ENCODE measurements at regions not wholly inside any gene's neighbourhood (a gene's known extent, or its start where the extent isn't known, plus 50 kb on each side); places are given as distances from the start of the nearest gene placed in this dataset.
"Not testable (repeated sequence)": the region's sequence is repeated elsewhere in the genome, so short reads cannot be mapped to it uniquely, and the experiment has no call there.

GRCh38 chr9:106019039-106019680 lies 324.8 kb downstream of the TMEM38B start:
- no peaks in the 10 kb centered on the region for H3K9me3 ChIP-seq (ENCODE audit: control insufficient read depth in 2 of 3, low read length in 3 of 3)
- ChIA-PET POLR2A (no interaction called here), CTCF (no interaction called here)
- H3K27me3 ChIP-seq (ENCODE audit: control insufficient read depth in 2 of 2, insufficient read depth in 2 of 2, low read length in 2 of 2) = no peaks in the 10 kb centered on the region
- H3K4me1 ChIP-seq (ENCODE audit: control insufficient read depth in 2 of 2, insufficient read depth in 2 of 2, low read length in 2 of 2) = no peaks in the 10 kb centered on the region
- peaks cover 0 to 7% (median 0%) of the 10 kb centered on the region in 11 donors for H3K9me3 Mint-ChIP-seq
- ATAC-seq = no peak
- peaks cover 0 to 8% (median 0%) of the 10 kb centered on the region in 5 donors for H3K27me3 Mint-ChIP-seq
- DNase-seq = no peak
- no peaks in the 10 kb centered on the region for H3K36me3 Mint-ChIP-seq
- H3K4me3 ChIP-seq (ENCODE audit: low read length) = no peak overlapping the region
- H3K27ac Mint-ChIP-seq = no peak overlapping the region
- intact Hi-C loops (cut with micrococcal nuclease) = no loop called here
- H3K36me3 ChIP-seq (ENCODE audit: control insufficient read depth in 2 of 3, insufficient read depth in 3 of 3, low read length in 3 of 3) = no peaks in the 10 kb centered on the region
- H3K4me3 Mint-ChIP-seq = no peak overlapping the region
- H3K4me1 Mint-ChIP-seq = no peaks in the 10 kb centered on the region
- no peak overlapping the region for H3K27ac ChIP-seq (ENCODE audit: low read depth, low read length)

- H3K36me3 ChIP-seq (ENCODE audit: control insufficient read depth in 2 of 3, insufficient read depth in 3 of 3, low read length in 3 of 3) = no peaks in the 10 kb centered on the region
- H3K27ac Mint-ChIP-seq = no peak overlapping the region
- no peaks in the 10 kb centered on the region for H3K36me3 Mint-ChIP-seq
- ATAC-seq (no peak), DNase-seq (no peak)
- H3K4me3 Mint-ChIP-seq = no peak overlapping the region
- no peaks in the 10 kb centered on the region for H3K27me3 ChIP-seq (ENCODE audit: control insufficient read depth in 2 of 2, insufficient read depth in 2 of 2, low read length in 2 of 2)
- H3K4me1 Mint-ChIP-seq = no peaks in the 10 kb centered on the region
- POLR2A ChIA-PET = no interaction called here
- H3K9me3 Mint-ChIP-seq = peaks cover 0 to 7% (median 0%) of the 10 kb centered on the region in 11 donors
- no peak overlapping the region for H3K4me3 ChIP-seq (ENCODE audit: low read length)
- peaks cover 0 to 8% (median 0%) of the 10 kb centered on the region in 5 donors for H3K27me3 Mint-ChIP-seq
- H3K4me1 ChIP-seq (ENCODE audit: control insufficient read depth in 2 of 2, insufficient read depth in 2 of 2, low read length in 2 of 2) = no peaks in the 10 kb centered on the region
- H3K9me3 ChIP-seq (ENCODE audit: control insufficient read depth in 2 of 3, low read length in 3 of 3) = no peaks in the 10 kb centered on the region
- intact Hi-C loops (cut with micrococcal nuclease) = no loop called here
- CTCF ChIA-PET = no interaction called here
- no peak overlapping the region for H3K27ac ChIP-seq (ENCODE audit: low read depth, low read length)
These were observed 325.4 kb downstream of the TMEM38B start for GRCh38 chr9:106019702-106020101.

GRCh38 chr9:106020186-106020585 lies 325.8 kb downstream of the TMEM38B start:
- H3K27ac Mint-ChIP-seq = no peak overlapping the region
- Histone ChIP-seq H3K36me3 (ENCODE audit: control insufficient read depth in 2 of 3, insufficient read depth in 3 of 3, low read length in 3 of 3) (no peaks in the 10 kb centered on the region), H3K4me3 (ENCODE audit: low read length) (no peak overlapping the region), H3K4me1 (ENCODE audit: control insufficient read depth in 2 of 2, insufficient read depth in 2 of 2, low read length in 2 of 2) (no peaks in the 10 kb centered on the region), H3K9me3 (ENCODE audit: control insufficient read depth in 2 of 3, low read length in 3 of 3) (no peaks in the 10 kb centered on the region), H3K27me3 (ENCODE audit: control insufficient read depth in 2 of 2, insufficient read depth in 2 of 2, low read length in 2 of 2) (no peaks in the 10 kb centered on the region), H3K27ac (ENCODE audit: low read depth, low read length) (no peak overlapping the region)
- POLR2A ChIA-PET = no interaction called here
- intact Hi-C loops (cut with micrococcal nuclease) = no loop called here
- peaks cover 0 to 8% (median 0%) of the 10 kb centered on the region in 5 donors for H3K27me3 Mint-ChIP-seq
- no peak for DNase-seq
- no peak for ATAC-seq
- no peak overlapping the region for H3K4me3 Mint-ChIP-seq
- no peaks in the 10 kb centered on the region for H3K4me1 Mint-ChIP-seq
- CTCF ChIA-PET = no interaction called here
- no peaks in the 10 kb centered on the region for H3K36me3 Mint-ChIP-seq
- H3K9me3 Mint-ChIP-seq = peaks cover 0 to 7% (median 0%) of the 10 kb centered on the region in 11 donors

GRCh38 chr9:106023455-106023854 lies 329.1 kb downstream of the TMEM38B start:
- no peaks in the 10 kb centered on the region for H3K4me1 Mint-ChIP-seq
- no peaks in the 10 kb centered on the region for H3K27me3 ChIP-seq (ENCODE audit: control insufficient read depth in 2 of 2, insufficient read depth in 2 of 2, low read length in 2 of 2)
- no peaks in the 10 kb centered on the region for H3K9me3 ChIP-seq (ENCODE audit: control insufficient read depth in 2 of 3, low read length in 3 of 3)
- POLR2A ChIA-PET = no interaction called here
- H3K36me3 ChIP-seq (ENCODE audit: control insufficient read depth in 2 of 3, insufficient read depth in 3 of 3, low read length in 3 of 3) = no peaks in the 10 kb centered on the region
- DNase-seq (no peak), ATAC-seq (no peak)
- no peak overlapping the region for H3K27ac ChIP-seq (ENCODE audit: low read depth, low read length)
- no peaks in the 10 kb centered on the region for H3K36me3 Mint-ChIP-seq
- CTCF ChIA-PET = no interaction called here
- intact Hi-C loops (cut with micrococcal nuclease) = no loop called here
- no peaks in the 10 kb centered on the region for H3K4me1 ChIP-seq (ENCODE audit: control insufficient read depth in 2 of 2, insufficient read depth in 2 of 2, low read length in 2 of 2)
- no peaks in the 10 kb centered on the region for H3K27me3 Mint-ChIP-seq
- H3K4me3 Mint-ChIP-seq = no peak overlapping the region
- peaks cover 0 to 2% (median 0%) of the 10 kb centered on the region in 11 donors for H3K9me3 Mint-ChIP-seq
- H3K27ac Mint-ChIP-seq = no peak overlapping the region
- H3K4me3 ChIP-seq (ENCODE audit: low read length) = no peak overlapping the region

GRCh38 chr9:106025453-106025852 lies 331.1 kb downstream of the TMEM38B start:
- Mint-ChIP-seq H3K9me3 (peaks cover 0 to 6% (median 3%) of the 10 kb centered on the region in 11 donors), H3K27ac (no peak overlapping the region), H3K4me1 (no peaks in the 10 kb centered on the region), H3K27me3 (no peaks in the 10 kb centered on the region), H3K36me3 (peaks cover 0 to 3% (median 0%) of the 10 kb centered on the region in 5 donors), H3K4me3 (no peak overlapping the region)
- H3K27me3 ChIP-seq (ENCODE audit: control insufficient read depth in 2 of 2, insufficient read depth in 2 of 2, low read length in 2 of 2) = no peaks in the 10 kb centered on the region
- H3K27ac ChIP-seq (ENCODE audit: low read depth, low read length) = no peak overlapping the region
- intact Hi-C loops (cut with micrococcal nuclease) = no loop called here
- POLR2A ChIA-PET = no interaction called here
- no peaks in the 10 kb centered on the region for H3K4me1 ChIP-seq (ENCODE audit: control insufficient read depth in 2 of 2, insufficient read depth in 2 of 2, low read length in 2 of 2)
- H3K9me3 ChIP-seq (ENCODE audit: control insufficient read depth in 2 of 3, low read length in 3 of 3) = no peaks in the 10 kb centered on the region
- DNase-seq (no peak), ATAC-seq (no peak)
- no peaks in the 10 kb centered on the region for H3K36me3 ChIP-seq (ENCODE audit: control insufficient read depth in 2 of 3, insufficient read depth in 3 of 3, low read length in 3 of 3)
- H3K4me3 ChIP-seq (ENCODE audit: low read length) = no peak overlapping the region
- CTCF ChIA-PET = no interaction called here

GRCh38 chr9:106030146-106030545 lies 335.8 kb downstream of the TMEM38B start:
- intact Hi-C loops (cut with micrococcal nuclease); H3K27ac Mint-ChIP-seq; DNase-seq; H3K4me1 ChIP-seq (ENCODE audit: control insufficient read depth in 2 of 2, insufficient read depth in 2 of 2, low read length in 2 of 2); H3K27ac ChIP-seq (ENCODE audit: low read depth, low read length); CTCF ChIA-PET; H3K4me3 ChIP-seq (ENCODE audit: low read length); H3K9me3 ChIP-seq (ENCODE audit: control insufficient read depth in 2 of 3, low read length in 3 of 3); H3K4me3 Mint-ChIP-seq; H3K27me3 ChIP-seq (ENCODE audit: control insufficient read depth in 2 of 2, insufficient read depth in 2 of 2, low read length in 2 of 2); H3K4me1 Mint-ChIP-seq; POLR2A ChIA-PET; H3K27me3 Mint-ChIP-seq; ATAC-seq; H3K36me3 Mint-ChIP-seq; H3K36me3 ChIP-seq (ENCODE audit: control insufficient read depth in 2 of 3, insufficient read depth in 3 of 3, low read length in 3 of 3): not testable (repeated sequence)
- peaks cover 0 to 12% (median 7%) of the 10 kb centered on the region in 11 donors for H3K9me3 Mint-ChIP-seq

- ChIA-PET POLR2A (no interaction called here), CTCF (no interaction called here)
- Mint-ChIP-seq H3K36me3 (peaks cover 0 to 5% (median 0%) of the 10 kb centered on the region in 5 donors), H3K9me3 (peaks cover 0 to 12% (median 7%) of the 10 kb centered on the region in 11 donors), H3K4me3 (no peak overlapping the region), H3K4me1 (no peaks in the 10 kb centered on the region), H3K27me3 (peaks cover 0 to 6% (median 0%) of the 10 kb centered on the region in 5 donors), H3K27ac (no peak overlapping the region)
- intact Hi-C loops (cut with micrococcal nuclease) = no loop called here
- no peak for ATAC-seq
- no peaks in the 10 kb centered on the region for H3K27me3 ChIP-seq (ENCODE audit: control insufficient read depth in 2 of 2, insufficient read depth in 2 of 2, low read length in 2 of 2)
- no peaks in the 10 kb centered on the region for H3K4me1 ChIP-seq (ENCODE audit: control insufficient read depth in 2 of 2, insufficient read depth in 2 of 2, low read length in 2 of 2)
- no peak overlapping the region for H3K27ac ChIP-seq (ENCODE audit: low read depth, low read length)
- H3K9me3 ChIP-seq (ENCODE audit: control insufficient read depth in 2 of 3, low read length in 3 of 3) = no peaks in the 10 kb centered on the region
- DNase-seq = no peak
- H3K4me3 ChIP-seq (ENCODE audit: low read length) = no peak overlapping the region
- no peaks in the 10 kb centered on the region for H3K36me3 ChIP-seq (ENCODE audit: control insufficient read depth in 2 of 3, insufficient read depth in 3 of 3, low read length in 3 of 3)
These were observed 338.6 kb downstream of the TMEM38B start for GRCh38 chr9:106032978-106033377.

Measured in naive thymus-derived CD4-positive, alpha-beta T cell (primary cell).